Hepatocyte (in vitro differentiated cells): ENCODE measurements at regions not wholly inside any gene's neighbourhood (a gene's known extent, or its start where the extent isn't known, plus 50 kb on each side); places are given as distances from the start of the nearest gene placed in this dataset.

Experiments used
- DNase-seq: peaks from one replicate; pipeline ENCODE4 v3.0.0-alpha.2; 2016; ENCODE audit warnings: low spot score
- H2AFZ ChIP-seq: fragments of 200-600 bp; sonication (generic); 2 replicates; pipeline ENCODE4 v1.6.0; 2016; ENCODE audit warnings: antibody characterized with exemption, mild to moderate bottlenecking
- H3K27ac ChIP-seq: fragments of 200-600 bp; sonication (generic); 2 replicates; pipeline ENCODE4 v1.5.1; 2016; ENCODE audit warnings: mild to moderate bottlenecking
- H3K27me3 ChIP-seq: fragments of 200-600 bp; sonication (generic); 2 replicates; pipeline ENCODE4 v1.6.1; 2016
- H3K36me3 ChIP-seq: fragments of 200-600 bp; sonication (generic); replicated peaks from 2 replicates; pipeline ENCODE4 v1.5.1; 2016; ENCODE audit warnings: low read depth; ENCODE audit not compliant: insufficient read depth
- H3K4me1 ChIP-seq: fragments of 200-600 bp; sonication (generic); 2 replicates; pipeline ENCODE4 v1.5.1; 2016; ENCODE audit warnings: mild to moderate bottlenecking, moderate library complexity; ENCODE audit not compliant: insufficient read depth
- H3K4me2 ChIP-seq: fragments of 200-600 bp; sonication (generic); 2 replicates; pipeline ENCODE4 v1.6.0; 2016
- H3K4me3 ChIP-seq: fragments of 200-600 bp; sonication (generic); 2 replicates; pipeline ENCODE4 v1.5.1; 2016; ENCODE audit warnings: mild to moderate bottlenecking
- H3K79me2 ChIP-seq: fragments of 200-600 bp; sonication (generic); 2 replicates; pipeline ENCODE4 v1.6.0; 2017; ENCODE audit warnings: mild to moderate bottlenecking
- H3K9me2 ChIP-seq: fragments of 200-600 bp; sonication (generic); replicated peaks from 2 replicates; pipeline ENCODE4 v1.6.0; 2017; ENCODE audit warnings: mild to moderate bottlenecking; ENCODE audit not compliant: insufficient read depth
- H3K9me3 ChIP-seq: fragments of 200-600 bp; sonication (generic); 2 replicates; pipeline ENCODE4 v1.5.1; 2016; ENCODE audit warnings: low read depth, mild to moderate bottlenecking
- H4K20me1 ChIP-seq: fragments of 200-600 bp; sonication (generic); 2 replicates; pipeline ENCODE4 v1.6.0; 2016; ENCODE audit warnings: mild to moderate bottlenecking; ENCODE audit not compliant: insufficient read depth, poor library complexity, severe bottlenecking
- EZH2 ChIP-seq: fragments of 200-600 bp; sonication (generic); IDR thresholded peaks from 2 replicates; pipeline ENCODE4 v1.6.1; 2016; ENCODE audit warnings: antibody characterized with exemption, mild to moderate bottlenecking, borderline replicate concordance
- EZH2phosphoT487 ChIP-seq: fragments of 200-600 bp; sonication (generic); IDR thresholded peaks from one replicate; pipeline ENCODE4 v1.6.1; 2018; ENCODE audit warnings: antibody characterized with exemption, mild to moderate bottlenecking, low read depth, moderate library complexity; ENCODE audit not compliant: unreplicated experiment, severe bottlenecking
- WGBS: methylation state at CpG from one replicate; pipeline ENCODE4 v1.1.6; 2016; ENCODE audit warnings: low lambda C conversion rate; ENCODE audit errors: missing lambda C conversion rate; 5-methylcytosine and 5-hydroxymethylcytosine counted together
- TF ChIP-seq, protein P1 (sequence below): fragments of 200-600 bp; sonication (generic); IDR thresholded peaks from 2 replicates; pipeline ENCODE4 v1.5.1; 2016; ENCODE audit warnings: antibody characterized with exemption, mild to moderate bottlenecking; ENCODE audit not compliant: poor library complexity

- Histone ChIP-seq H2AFZ (no peak overlapping the region), H3K79me2 (no peaks in the 10 kb centered on the region), H3K36me3 (no peaks in the 10 kb centered on the region), H3K4me1 (no peaks in the 10 kb centered on the region), H3K27ac (no peak overlapping the region), H4K20me1 (no peaks in the 10 kb centered on the region), H3K4me3 (no peak overlapping the region), H3K9me2 (no peaks in the 10 kb centered on the region), H3K9me3 (no peaks in the 10 kb centered on the region), H3K4me2 (no peak overlapping the region), H3K27me3 (no peaks in the 10 kb centered on the region)
- 90% methylated on average over 2 of the region's 2 CpGs for WGBS
- no peak for DNase-seq
- TF ChIP-seq EZH2, result no peak
- TF ChIP-seq, protein P1, sequence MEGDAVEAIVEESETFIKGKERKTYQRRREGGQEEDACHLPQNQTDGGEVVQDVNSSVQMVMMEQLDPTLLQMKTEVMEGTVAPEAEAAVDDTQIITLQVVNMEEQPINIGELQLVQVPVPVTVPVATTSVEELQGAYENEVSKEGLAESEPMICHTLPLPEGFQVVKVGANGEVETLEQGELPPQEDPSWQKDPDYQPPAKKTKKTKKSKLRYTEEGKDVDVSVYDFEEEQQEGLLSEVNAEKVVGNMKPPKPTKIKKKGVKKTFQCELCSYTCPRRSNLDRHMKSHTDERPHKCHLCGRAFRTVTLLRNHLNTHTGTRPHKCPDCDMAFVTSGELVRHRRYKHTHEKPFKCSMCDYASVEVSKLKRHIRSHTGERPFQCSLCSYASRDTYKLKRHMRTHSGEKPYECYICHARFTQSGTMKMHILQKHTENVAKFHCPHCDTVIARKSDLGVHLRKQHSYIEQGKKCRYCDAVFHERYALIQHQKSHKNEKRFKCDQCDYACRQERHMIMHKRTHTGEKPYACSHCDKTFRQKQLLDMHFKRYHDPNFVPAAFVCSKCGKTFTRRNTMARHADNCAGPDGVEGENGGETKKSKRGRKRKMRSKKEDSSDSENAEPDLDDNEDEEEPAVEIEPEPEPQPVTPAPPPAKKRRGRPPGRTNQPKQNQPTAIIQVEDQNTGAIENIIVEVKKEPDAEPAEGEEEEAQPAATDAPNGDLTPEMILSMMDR, result no peak
- TF ChIP-seq EZH2phosphoT487, result no peak
These were observed 95.7 kb downstream of the EMX2 start for GRCh38 chr10:117638200-117638599.

DNA sequence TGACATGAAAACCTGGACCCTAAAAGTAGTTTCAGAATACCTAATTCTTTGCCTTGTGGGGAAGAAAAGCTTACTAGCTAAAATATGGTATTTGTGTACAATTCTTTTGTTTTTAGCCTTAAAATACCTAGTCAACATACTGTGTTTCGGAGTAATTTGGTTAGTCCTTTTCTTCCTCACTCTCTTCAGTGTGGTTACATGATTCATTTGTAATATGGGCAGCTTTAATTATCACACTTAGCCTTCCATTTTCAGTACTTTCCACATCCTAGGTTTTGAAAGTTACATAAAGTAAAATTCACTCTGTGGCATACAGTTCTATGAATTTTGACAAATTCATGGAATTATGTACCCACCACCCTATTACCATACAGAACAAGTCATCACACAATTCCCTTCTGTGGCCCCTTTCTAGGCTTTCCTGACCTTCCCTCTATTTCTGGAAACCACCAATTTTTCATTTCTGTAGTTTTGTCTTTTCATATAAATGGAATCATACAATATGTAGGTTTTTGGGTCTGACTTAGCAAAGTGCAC is 96.2 kb downstream of the EMX2 start:
- TF ChIP-seq EZH2 (no peak), EZH2phosphoT487 (no peak)
- TF ChIP-seq, protein P1, result no peak
- WGBS, result 87% methylated on average over 1 of the region's 1 CpG

GRCh38 chr10:117640406-117640805 is 97.9 kb downstream of the EMX2 start:
- Histone ChIP-seq H3K36me3 (no peaks in the 10 kb centered on the region), H3K4me3 (no peak overlapping the region), H3K27ac (no peak overlapping the region), H3K4me1 (no peaks in the 10 kb centered on the region), H3K9me2 (no peaks in the 10 kb centered on the region), H3K4me2 (no peak overlapping the region), H4K20me1 (no peaks in the 10 kb centered on the region), H3K27me3 (no peaks in the 10 kb centered on the region), H3K9me3 (no peaks in the 10 kb centered on the region), H3K79me2 (no peaks in the 10 kb centered on the region), H2AFZ (no peak overlapping the region)
- DNase-seq, result no peak
- WGBS, result 50% methylated on average over 1 of the region's 1 CpG
- TF ChIP-seq EZH2, result no peak
- no peak for TF ChIP-seq EZH2phosphoT487
- TF ChIP-seq, protein P1, result no peak

More for the DNA sequence above, 96.2 kb downstream of the EMX2 start:
- H3K79me2 ChIP-seq, result no peaks in the 10 kb centered on the region
- no peaks in the 10 kb centered on the region for H3K9me2 ChIP-seq
- no peak overlapping the region for H2AFZ ChIP-seq
- no peak for DNase-seq
- H3K4me3 ChIP-seq, result no peak overlapping the region
- H3K36me3 ChIP-seq, result no peaks in the 10 kb centered on the region
- no peaks in the 10 kb centered on the region for H3K27me3 ChIP-seq
- no peaks in the 10 kb centered on the region for H4K20me1 ChIP-seq
- no peaks in the 10 kb centered on the region for H3K4me1 ChIP-seq
- H3K9me3 ChIP-seq, result no peaks in the 10 kb centered on the region
- H3K4me2 ChIP-seq, result no peak overlapping the region
- H3K27ac ChIP-seq, result no peak overlapping the region

DNA sequence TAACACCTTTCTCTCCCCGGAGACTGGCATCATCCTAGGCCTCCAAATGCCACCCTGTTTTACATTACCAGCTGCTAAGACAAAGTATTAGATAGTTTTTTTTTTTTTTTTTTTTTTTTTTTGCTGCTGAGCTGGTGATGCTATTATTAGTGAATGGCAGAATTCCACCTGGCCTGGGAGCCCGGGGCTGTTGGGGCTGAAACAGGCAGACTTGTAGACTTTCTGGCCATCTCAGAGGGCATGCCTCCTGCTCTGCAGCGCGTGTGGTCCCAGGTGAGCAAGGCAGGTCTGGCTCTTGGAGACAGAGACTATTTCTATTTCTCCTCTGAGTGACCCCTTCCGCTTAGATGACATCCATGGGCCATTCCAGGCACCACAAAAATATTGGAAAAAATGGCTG is 104.2 kb downstream of the EMX2 start:
- Histone ChIP-seq H3K9me3 (no peaks in the 10 kb centered on the region), H3K4me3 (no peak overlapping the region), H3K9me2 (no peaks in the 10 kb centered on the region), H3K27me3 (no peaks in the 10 kb centered on the region), H3K27ac (no peak overlapping the region), H3K36me3 (no peaks in the 10 kb centered on the region), H3K79me2 (no peaks in the 10 kb centered on the region), H3K4me2 (no peak overlapping the region), H4K20me1 (no peaks in the 10 kb centered on the region), H3K4me1 (no peaks in the 10 kb centered on the region), H2AFZ (no peak overlapping the region)
- TF ChIP-seq EZH2 (no peak), EZH2phosphoT487 (no peak)
- TF ChIP-seq, protein P1, result no peak
- WGBS, result 92% methylated on average over 5 of the region's 5 CpGs
- no peak for DNase-seq
